GM21423 (cell line): ENCODE measurements at regions not wholly inside any gene's neighbourhood (a gene's known extent, or its start where the extent isn't known, plus 50 kb on each side); places are given as distances from the start of the nearest gene placed in this dataset.
"Not testable (repeated sequence)": the region's sequence is repeated elsewhere in the genome, so short reads cannot be mapped to it uniquely, and the experiment has no call there.

Experiments used
- ATAC-seq: cut with Tn5 transposase; IDR thresholded peaks from one replicate; pipeline ENCODE4 v1.9.1; 2021; ENCODE audit warnings: mild to moderate bottlenecking, moderate library complexity; ENCODE audit not compliant: unreplicated experiment

DNA sequence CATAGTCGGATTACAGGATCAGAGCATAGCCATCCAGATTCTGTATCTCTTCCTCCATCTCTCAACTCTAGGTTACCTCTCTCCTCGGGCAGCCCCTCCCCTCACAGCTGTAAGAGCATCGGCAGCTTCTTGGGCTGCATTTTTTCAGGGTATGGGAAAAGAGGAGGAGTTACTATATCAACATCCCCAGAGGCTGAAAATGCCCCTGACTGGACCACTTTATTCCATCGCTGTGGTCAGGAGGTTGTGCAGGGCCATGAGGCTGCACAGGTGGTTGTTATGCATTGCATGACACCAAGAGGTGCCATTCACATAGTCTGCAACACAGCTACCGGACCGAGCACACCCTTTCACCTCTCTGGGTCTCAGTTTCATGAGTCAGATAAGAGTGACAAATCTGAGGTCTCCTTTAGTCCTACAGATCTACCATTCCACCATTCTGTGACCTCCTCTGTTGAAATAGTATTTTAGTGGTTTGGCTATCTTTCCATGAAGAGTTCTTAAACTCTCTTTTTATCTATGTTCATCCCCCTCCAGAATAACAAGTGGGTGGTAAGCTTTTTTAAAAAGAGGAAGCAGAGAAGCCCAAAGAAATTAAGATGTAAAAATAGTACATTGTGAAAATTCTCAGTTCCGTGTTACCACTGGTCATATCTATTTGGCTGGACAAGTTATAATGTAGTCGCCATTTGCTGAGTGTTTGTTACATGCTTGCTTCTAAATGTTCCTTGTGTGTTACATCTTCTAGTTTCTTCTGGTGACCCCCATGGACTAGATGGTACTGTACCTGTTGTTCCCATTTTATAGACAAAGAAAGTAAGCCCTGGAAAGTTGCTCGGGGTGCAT lies 56.6 kb upstream of the SLC1A4 start:
- ATAC-seq = peak; percentile 76

GRCh38 chr2:64934530-64934929 lies 54.7 kb upstream of the SLC1A4 start:
- ATAC-seq = no peak

DNA sequence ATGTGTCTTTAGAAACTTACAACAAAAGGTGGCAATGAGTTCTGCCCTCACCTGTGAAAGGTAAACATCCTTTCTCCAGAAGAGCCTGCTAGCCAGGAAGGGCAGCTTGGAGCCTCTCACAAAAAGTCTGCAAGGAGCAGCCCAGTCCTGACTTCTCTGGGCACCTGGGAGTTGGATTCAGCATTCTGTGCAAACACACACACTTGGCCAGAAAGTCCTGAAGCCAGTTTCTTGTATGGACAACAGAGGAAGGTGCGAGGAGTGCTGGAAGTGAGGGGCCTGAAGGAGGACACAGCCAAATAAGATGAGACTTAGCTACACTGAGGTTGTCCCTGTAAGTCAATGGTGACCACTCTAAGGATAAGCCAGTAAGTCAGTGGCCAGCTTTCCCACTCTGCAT lies 52.4 kb upstream of the SLC1A4 start:
- no peak for ATAC-seq

- ATAC-seq = not testable (repeated sequence)
These were observed 51.9 kb upstream of the SLC1A4 start for GRCh38 chr2:64937314-64937686.

DNA sequence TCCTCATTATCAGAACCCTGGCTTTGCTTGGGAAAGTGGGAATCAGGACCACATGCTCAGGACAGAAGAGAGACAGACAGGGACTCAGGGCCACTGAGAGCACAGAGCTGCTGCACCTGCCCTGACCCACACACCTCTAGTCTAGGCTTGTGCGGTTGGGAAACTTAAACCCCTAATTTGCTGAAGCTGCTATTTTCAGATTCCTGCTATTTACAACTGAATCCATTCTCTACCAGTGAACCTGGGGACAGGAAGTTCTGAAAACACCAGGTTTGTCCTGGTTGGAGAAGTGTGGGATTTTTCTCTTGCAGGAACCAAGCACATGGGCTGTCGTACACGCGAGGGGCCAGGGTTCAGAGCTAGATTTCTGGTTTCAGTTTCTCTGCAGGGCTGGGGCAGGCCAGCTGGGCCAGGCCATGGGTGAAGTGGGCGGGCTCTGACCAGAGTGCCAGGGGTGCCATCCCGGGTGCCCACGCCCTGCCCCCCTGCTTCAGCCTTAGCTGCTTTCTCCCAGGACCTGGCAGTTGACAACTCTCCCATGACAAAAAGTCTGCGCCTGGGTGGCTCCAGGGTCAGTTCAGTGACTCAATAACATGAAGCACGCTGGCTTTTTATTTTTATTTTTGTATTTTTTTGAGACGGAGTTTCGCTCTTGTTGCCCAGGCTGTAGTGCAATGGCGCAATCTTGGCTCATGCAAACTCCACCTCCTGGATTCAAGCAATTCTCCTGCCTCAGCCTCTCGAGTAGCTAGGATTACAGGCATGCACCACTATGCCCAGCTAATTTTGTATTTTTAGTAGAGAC lies 51.3 kb upstream of the SLC1A4 start:
- ATAC-seq = peak; percentile 42

GRCh38 chr2:64938607-64939285 lies 50.5 kb upstream of the SLC1A4 start:
- ATAC-seq = no peak

- ATAC-seq = peak; percentile 40
These were observed 49.8 kb upstream of the SLC1A4 start for GRCh38 chr2:64939332-64939917.
